GM18519 (cell line): ENCODE measurements at regions not wholly inside any gene's neighbourhood (a gene's known extent, or its start where the extent isn't known, plus 50 kb on each side); places are given as distances from the start of the nearest gene placed in this dataset.

Experiments
- ATAC-seq: cut with Tn5 transposase; IDR thresholded peaks from one replicate; pipeline ENCODE4 v1.9.1; 2021; ENCODE audit warnings: mild to moderate bottlenecking, moderate library complexity; ENCODE audit not compliant: unreplicated experiment, low FRiP score

DNA sequence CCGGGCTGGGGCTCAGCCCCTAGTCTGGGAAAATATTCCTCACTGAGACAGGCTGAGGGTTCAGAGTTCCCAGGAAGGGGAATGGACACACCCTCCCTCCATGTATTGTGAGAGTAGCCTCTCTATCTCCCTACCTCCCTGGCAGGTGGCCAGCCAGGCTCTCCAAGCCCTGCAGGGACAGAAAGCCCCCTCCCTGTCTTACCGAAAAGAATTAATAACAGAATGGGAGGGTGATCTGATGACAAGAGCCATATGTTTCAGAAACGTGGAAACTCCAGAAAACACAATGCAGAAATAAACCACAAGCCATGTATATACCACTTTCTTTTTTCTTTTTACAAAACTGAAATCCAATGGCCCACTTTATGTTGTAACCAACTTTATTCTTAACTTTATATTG, 140.0 kb downstream of the CHST1 start:
- no peak for ATAC-seq

DNA sequence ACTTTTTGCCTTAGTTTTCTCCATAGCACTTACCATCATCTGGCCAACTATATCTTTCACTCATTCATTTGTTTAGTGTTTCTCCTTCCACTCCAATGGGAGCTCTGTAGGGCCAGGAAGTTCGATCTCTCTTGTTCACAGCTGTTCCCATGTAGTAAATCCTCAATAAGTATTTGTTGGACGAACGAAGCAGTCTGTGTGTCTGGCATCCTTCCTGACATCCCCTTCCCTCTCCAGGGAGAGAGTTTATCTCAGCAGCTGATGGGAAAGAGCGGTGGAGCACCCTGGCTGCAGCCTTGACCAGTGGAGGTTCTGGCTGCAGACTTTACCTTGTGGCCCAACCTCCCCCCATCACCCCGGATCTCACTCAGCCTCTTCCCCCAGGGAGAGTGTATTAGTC, 141.7 kb downstream of the CHST1 start:
- no peak for ATAC-seq

DNA sequence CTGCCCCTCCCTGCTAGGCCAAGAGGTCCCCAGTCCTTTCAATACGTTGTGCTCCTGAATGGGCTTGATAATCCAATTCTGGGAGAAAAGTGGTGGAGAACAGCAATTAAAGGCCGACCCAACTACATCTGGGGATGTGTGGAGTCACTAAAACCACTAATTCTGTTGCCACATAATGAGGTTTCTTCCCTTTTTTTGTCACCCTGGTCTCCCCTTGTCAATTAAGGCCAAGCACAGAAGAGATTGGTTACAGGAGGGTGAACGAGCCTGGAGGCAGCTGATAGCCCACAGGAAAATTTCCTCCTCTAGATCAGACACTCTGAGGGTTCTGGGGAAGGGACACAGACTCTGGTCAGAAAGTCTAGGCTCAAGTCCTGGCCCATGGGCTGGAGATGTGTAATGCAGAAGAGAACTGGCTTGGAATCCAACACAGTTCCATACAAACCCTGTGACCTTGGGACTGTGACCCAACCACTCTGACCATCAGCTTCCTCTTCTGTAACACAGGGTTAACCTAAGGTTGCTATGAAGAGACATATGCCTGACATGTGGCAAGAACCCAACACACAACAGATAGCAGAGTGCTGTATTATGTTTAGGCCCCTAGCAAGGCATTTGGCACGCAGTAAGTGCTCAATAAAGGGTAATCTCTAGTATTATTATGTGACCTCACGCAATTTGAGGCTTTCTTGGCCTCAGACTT, 146.4 kb downstream of the CHST1 start:
- no peak for ATAC-seq

DNA sequence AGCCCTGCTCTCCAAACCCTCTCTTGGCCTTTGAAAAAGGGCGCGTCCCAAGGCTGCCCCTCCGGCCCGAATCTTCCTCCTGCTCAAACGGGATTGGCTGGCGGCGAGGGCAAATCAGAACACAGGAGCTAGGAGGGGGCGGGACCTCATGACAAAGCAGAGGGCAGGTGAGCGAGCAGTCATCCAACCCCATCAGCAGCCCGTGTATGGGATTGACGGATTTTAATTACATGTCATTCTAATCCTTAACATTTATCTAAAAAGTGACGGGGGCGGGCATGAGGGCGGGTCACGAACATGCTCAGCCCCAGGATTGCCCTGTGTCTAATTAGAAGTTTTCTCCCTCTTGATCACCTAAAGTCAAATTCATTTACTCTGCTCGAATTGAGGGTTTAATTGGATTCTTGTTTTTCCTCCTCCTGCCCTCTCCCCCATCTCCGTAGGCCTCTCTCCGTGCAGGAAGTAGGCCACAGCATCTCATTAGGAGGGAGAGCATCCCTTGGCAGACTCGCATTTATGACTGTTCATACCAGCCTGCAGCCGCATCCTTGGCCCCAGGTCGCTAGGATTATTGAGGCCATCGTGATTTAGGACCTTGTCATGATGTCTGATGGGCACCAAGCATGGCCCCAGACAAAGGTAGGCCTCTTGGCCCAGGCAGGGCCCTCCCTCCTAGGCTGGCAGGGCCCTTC, 147.1 kb downstream of the CHST1 start:
- ATAC-seq: no peak

DNA sequence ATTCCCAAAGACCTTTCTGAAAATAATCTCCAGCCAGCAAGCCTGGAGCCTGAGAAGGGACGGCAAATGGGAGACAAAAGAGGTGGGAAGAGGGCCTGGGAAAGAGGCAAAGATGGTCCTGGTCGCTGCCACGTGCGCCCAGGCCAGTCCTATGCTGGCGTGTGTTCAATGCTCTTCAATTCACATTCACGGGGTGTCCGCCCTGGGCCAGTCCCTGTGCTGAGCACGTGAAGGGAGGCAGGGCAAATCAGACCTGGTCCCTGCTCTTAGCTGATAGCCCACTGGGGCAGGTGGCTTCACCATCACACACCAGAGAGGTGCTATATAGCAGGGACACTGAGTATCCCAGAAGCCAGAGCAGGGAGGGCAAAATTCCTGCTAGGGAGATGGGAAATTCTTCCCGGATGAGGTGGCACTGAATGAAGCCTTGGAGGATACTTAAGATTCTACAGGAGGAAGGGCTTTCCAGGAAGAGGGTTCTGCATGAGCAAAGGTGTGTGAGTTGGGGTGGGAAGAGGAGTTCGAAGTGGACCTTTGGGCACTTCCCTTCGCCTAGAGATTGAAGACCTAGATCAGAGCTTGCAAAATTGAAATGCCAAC, 148.2 kb downstream of the CHST1 start:
- no peak for ATAC-seq

DNA sequence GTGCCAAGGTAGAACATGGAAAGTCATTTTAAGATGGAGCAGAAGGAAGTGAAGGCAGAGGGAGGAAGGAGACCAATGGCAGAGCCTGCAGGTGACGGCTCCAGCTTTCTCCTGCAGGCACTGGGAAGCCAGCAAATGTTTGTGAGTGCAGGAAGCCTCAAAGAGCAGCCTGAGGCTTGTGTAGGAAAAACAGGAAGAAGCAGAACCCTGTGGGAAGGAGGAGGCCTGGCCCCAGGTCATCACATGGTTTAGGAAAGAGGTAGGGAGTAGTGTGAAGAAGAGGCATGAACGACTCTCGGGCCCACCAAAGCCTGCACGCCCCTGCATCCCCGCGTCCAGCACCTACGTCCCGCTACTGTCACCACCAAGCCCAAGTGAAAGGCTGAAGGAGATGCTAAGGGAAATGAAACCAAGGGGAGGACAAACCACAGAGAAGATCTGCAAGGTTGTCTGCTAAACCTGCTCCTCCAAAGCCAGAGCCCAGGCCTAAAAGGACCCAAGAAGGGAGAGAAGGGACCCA, 151.5 kb downstream of the CHST1 start:
- no peak for ATAC-seq

DNA sequence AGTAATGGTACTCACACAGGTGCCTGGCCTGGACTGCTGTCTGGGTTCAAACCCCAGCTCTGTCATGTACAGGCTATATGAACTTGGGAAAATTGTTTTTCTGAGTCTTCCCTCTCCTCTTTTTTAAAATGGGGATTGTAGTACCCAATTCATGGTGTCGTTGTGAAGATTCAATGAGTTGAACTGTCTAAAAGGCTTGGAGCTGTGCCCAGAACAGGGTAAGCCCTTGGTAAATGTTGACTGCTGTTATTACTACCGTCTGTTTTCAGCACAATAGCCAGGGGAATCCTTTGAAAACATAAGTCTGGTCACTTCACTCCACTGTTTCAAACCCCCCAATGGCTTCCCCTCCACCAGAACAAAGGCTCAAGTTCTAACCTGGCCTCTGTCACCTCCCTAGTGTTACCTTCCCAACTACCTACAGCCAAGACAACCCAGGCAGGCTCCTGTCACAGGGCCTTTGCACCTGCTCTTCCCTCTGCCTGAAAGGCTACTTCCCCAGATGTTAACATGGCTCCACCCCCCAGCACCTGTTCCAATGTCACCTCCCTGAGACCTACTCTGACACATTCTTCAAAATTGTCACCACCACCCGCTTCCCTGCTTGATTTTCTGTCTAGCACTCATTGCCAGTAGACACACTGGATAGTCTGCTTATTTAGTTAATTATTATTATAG, 152.8 kb downstream of the CHST1 start:
- no peak for ATAC-seq

DNA sequence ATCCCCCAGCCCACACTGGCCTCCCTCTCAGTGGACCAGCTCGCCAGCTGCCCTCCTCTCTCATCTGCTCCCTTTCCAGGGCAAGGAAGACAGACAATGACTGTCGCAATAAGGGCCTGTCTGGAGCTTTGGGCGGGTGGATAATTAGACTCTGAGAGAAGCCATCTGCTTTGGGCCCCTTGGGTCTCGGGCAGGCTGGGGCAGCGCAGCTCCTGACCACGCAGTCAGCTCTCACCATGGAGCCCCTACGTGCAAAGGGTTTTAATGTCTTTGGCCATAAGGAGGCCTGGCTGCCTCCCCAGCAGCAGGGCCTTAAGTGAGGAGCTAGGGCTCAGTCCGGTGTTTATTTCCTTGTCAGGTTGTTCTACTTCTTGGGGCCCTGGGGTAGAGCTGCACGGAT, 153.9 kb downstream of the CHST1 start:
- no peak for ATAC-seq

DNA sequence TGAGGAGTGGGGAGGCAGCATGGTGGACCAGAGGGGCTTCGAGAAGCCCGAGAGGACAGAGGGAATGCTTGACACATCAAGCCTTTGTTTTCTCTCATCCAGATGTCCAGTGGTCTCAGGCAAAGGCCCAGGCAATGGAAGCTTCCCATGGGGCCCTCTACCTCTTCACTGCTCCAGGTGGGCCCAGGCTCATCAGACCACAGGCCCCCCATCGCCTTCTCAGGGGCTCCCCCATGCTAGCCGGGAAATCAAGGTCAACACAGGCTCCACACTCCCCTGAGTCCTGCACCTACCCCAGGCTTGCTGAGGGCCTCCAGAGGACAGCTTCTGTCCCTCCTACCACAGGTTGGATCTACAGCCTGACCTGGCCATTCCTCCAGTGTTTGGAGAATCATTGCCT, 157.5 kb downstream of the CHST1 start:
- no peak for ATAC-seq

DNA sequence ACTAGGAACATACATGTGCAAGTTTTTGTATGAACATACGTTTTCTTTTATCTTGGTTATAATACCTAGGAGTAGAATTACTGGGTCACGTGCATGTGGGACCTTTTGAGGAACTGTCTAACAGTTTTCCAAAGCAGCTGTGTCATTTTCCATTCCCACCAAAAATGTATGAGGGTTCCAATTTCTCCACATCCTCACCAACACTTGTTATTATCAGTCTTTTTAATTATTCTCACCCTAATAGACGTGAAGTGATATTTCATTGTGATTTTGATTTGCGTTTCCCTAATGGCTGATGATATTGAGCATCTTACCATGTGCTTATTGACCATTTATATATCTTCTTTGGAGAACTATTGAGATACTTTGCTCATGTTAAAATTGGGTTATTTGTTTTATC, 162.1 kb downstream of the CHST1 start:
- ATAC-seq: no peak

DNA sequence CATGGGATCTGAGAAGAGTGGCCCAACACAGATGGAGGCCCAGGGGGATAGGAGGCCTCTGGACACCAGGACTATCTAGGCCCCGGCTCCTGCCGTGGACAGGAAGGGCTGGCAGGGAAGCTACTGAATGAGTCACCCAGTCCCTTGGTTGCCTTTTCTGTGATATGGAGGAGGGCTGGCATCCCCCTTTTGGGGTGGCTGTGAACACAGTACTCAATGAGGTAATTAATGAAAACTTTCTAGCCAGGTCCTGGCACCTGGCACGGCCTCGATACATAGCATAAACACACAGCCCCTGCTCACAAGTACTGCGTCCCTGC, 163.2 kb downstream of the CHST1 start:
- no peak for ATAC-seq

DNA sequence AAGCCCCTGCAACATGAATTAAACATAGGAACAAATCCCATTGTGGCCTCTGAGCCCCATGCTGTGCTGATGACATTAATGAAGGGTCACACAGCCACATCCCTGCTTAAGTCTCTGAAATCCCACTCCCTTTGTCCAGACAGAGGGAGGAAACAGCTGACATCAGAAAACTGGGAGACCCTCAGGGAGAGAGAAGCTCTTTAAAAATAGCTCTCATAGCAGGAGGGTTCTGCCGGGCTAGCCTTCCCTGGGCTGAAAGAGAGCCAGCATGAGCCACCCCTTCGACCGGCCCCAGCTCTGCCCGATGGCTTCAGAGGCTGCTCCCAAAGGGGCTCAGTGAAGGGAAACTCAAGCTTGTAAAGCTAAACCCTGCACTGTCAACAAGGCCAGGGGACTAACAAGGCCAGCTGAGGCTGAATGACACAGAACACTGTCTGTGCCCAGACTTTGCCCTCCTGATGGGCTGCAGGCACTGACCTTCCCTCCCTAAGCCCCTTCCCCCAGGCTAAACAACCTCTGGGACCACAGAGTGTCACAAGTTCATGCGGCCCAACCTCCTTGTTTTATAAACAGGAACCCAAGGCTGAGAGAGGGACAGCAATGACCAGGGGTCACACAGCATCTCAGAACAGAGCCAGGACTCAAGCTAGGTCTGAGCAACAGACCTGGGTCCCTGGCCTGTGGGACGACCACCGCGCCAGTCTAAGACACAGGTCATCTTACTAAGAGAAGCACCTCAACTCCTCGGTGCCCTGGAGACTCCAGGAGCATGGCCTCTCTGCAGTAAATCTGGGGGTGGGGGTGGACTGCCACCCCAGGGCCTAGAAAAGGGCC, 163.8 kb downstream of the CHST1 start:
- no peak for ATAC-seq

DNA sequence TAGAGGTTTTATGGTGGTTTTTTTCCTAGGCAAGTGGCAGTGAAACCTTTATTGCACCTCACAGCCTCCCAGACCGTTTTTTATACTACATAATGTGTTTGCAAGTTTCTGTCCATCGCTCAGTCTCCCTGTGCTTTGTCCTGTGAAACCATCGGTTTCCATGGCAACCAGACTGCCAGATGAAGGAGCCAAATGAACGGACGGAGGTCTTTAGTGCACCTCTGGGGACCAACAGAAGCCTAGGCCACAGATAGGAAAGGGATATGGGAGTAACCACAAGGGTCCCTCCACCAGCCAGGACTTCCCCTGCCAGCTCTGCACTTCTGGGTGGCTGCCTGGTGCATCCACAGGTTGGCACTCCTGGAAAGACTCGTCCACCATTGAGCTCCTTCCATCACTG, 165.0 kb downstream of the CHST1 start:
- ATAC-seq: no peak

DNA sequence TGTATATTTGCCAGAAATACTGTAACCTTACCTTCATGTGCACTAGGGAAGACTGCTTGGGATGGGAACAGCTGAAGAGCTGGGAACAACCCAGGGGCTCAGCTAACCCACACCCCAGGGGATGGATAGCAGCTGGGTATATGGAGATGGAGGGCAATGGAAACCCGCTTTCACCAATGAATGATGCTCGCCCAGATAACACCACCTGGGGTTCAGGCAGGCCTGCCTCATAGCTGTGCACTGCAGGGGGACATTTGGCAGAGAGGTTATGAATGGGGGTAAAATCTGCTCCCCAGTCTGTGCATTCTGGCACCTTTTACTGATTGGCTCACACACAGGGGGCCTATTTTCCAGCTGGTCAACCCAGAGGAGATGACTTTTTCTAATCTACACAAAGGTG, 170.7 kb downstream of the CHST1 start:
- ATAC-seq: no peak

DNA sequence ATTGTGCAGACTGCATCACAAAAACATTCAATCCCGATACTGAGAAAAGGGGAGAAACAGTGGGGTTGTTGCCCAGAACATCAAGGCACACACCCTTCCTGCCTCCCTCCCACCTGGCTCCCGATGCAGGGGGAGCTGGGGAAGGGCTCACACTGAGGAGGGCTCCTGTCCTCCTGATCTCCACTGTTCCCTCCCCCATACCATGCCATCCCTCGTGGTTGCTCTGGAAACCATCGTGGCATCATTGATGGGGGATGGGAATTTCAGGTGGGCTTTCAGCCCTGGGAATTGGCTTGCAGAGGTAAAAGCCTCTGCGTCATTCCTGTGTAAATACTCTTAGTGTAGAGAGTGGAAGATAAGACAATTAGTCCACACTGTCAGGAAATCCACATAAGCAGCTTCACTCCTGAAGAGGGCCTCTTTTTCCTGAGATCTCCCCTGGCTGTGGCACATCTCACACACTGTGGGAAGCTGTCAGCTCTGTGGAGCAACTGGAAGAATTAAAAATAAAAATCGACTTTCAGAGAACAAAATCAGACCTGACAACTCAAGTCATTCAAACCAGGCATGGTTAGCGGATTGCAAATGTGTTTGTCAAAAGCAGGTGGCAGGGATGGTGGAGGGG, 176.0 kb downstream of the CHST1 start:
- no peak for ATAC-seq

DNA sequence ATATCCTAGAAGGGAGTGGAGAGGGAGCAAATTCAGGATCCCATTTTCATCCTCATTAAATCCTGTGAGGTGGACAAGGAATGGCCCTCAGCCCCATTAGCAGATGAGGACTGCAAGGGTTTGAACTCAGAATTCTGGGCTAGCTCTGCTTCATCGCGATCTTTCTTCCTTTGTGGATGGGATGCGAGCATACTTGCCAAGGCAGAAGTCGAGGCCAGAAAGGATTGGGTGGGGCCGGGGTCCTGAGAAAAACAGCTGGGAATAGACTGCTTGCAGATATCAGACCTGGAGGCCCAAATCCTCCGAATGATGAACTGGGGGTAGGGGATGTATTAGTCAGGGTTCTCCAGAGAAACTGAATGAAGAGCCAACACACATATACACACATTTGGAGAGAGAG, 179.0 kb downstream of the CHST1 start:
- no peak for ATAC-seq

DNA sequence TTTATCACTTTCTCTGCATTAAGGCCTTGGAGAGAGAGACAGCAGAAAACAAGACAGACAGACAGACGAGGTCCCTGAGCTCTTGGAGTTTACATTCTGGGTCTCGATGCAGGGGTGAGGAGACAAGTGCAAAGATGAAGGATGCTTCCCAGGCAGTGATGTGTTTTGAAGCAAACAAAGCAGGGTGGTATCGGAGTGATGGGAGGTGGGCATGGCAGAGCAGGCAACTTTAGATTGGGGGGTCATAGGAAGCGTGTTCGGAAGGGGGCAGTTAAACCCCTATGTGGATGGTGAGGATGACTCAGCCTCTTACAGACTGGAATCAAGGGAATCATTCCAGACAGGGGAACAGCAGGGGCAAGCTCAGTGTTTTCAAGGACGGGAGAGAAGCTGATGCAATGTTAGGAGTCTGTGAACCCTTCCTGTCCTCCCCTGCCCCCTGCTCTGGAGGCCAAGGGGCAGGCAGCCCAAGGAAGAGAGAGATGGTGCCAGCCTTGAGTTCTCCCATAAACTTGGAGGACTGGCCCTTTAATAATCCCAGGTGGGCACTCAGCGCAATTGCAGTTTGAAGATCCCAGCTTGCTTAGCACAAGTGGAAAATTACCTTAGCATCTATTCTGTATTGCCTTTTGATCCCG, 180.2 kb downstream of the CHST1 start:
- no peak for ATAC-seq

DNA sequence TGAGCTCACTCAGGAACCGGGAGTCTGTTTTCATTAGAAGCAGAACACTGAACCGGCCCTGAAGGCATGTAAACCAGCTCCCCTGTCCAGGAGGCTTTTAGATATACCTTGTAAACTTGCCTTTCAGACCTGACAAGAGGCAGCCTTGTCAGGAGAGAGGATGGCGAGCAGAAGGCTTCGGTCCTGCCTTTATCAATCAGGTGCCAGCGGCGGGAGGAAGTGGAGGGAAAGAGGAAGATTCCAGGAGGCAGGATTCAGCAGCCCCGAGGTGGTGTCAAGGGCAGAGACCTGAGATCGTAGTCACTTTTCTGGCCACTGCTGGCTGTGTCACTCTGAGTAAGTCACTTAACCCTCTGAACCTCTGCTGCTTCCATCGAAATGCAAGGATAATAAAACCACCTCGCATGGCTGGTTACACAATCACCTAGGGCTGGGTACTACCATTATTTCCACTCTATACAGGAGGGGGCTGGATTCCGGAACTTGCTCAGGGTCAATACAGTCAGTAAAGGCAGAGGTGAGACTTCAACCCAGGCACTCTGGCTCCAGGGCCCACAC, 181.0 kb downstream of the CHST1 start:
- no peak for ATAC-seq

DNA sequence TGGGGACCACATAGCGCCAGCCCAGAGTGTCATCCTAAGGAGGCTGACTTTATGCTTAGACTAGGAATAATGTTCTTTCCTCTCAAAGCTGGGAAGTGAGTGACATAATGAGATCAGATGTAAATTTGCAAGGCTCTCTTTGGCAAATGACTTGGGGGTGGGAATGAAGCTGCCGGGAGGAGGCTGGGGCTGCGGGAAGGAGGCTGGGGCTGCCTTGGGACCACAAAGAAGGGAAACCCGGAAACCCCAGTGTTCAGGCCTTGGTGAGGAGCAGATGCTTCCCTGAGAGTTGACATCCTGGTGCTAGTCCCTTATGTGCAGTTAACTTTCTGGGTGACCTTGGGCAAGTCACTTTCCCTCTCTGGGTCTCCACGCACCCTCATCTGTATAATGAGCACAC, 182.0 kb downstream of the CHST1 start:
- no peak for ATAC-seq
